H1 (cell line): ENCODE measurements at regions not wholly inside any gene's neighbourhood (a gene's known extent, or its start where the extent isn't known, plus 50 kb on each side); places are given as distances from the start of the nearest gene placed in this dataset.

Source experiments
- HDAC2 ChIP-seq, 2 experiments: fragments of 300-600 bp in 1 of 2; sonication (generic) in 1 of 2; IDR thresholded peaks; 2 replicates each; pipeline ENCODE4 v1.6.1; 2011 to 2012; ENCODE audit warnings: low read depth in 2 of 2, low read length in 2 of 2, mild to moderate bottlenecking in 2 of 2, moderate library complexity in 2 of 2, borderline replicate concordance in 1 of 2, inconsistent platforms in 1 of 2
- POLR2A ChIP-seq, 2 experiments: IDR thresholded peaks; 1 replicate in 1 of 2; 2 replicates in 1 of 2; pipeline ENCODE4 v1.6.1; 2011; ENCODE audit warnings: low read depth in 2 of 2, low read length in 2 of 2, mild to moderate bottlenecking in 2 of 2; ENCODE audit errors: control extremely low read depth in 1 of 2
- TF ChIP-seq, protein P1 (sequence below), 3 experiments: IDR thresholded peaks; 1 replicate in 2 of 3; 2 replicates in 1 of 3; pipeline versions ENCODE4 v1.5.1 to v1.6.1; 2011; ENCODE audit warnings: low read length in 3 of 3, mild to moderate bottlenecking in 3 of 3, inconsistent platforms in 2 of 3, low read depth in 1 of 3, moderate library complexity in 1 of 3; ENCODE audit not compliant: insufficient read depth in 1 of 3; ENCODE audit errors: control extremely low read depth in 1 of 3

DNA sequence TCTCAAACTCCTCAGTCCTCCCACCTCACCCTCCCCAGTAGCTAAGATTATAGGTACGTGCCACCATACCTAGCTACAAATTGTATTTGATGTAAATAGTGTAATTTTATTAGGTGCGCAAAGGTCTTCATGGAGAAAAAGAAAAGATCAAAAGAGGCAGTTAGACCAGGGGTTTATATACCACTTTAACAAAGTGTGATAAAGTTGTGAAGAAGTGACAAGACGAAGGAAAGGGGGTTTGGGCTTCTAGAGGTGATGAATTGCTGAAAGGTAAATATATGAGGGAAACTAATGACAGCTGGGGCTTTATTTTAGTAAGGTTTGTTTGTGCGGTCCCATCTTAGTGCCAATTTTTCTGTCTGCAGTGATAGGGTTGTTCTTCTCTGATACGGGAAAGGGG is 105.3 kb downstream of the CD24 start:
- TF ChIP-seq HDAC2 (IDR thresholded peaks at IDR 0.05; ENCODE audit: borderline replicate concordance in 1 of 2, low read depth in 2 of 2, low read length in 2 of 2) (no peak), POLR2A (IDR thresholded peaks at IDR 0.05; ENCODE audit: control extremely low read depth in 1 of 2, low read depth in 2 of 2, low read length in 2 of 2) (no peak)
- TF ChIP-seq, protein P1, sequence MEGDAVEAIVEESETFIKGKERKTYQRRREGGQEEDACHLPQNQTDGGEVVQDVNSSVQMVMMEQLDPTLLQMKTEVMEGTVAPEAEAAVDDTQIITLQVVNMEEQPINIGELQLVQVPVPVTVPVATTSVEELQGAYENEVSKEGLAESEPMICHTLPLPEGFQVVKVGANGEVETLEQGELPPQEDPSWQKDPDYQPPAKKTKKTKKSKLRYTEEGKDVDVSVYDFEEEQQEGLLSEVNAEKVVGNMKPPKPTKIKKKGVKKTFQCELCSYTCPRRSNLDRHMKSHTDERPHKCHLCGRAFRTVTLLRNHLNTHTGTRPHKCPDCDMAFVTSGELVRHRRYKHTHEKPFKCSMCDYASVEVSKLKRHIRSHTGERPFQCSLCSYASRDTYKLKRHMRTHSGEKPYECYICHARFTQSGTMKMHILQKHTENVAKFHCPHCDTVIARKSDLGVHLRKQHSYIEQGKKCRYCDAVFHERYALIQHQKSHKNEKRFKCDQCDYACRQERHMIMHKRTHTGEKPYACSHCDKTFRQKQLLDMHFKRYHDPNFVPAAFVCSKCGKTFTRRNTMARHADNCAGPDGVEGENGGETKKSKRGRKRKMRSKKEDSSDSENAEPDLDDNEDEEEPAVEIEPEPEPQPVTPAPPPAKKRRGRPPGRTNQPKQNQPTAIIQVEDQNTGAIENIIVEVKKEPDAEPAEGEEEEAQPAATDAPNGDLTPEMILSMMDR (IDR thresholded peaks at IDR 0.05; ENCODE audit: control extremely low read depth in 1 of 3, insufficient read depth in 1 of 3, low read depth in 1 of 3, low read length in 3 of 3), result no peak
